ENCODE measurements at regions not wholly inside any gene's neighbourhood (a gene's known extent, or its start where the extent isn't known, plus 50 kb on each side); places are given as distances from the start of the nearest gene placed in this dataset.

DNA sequence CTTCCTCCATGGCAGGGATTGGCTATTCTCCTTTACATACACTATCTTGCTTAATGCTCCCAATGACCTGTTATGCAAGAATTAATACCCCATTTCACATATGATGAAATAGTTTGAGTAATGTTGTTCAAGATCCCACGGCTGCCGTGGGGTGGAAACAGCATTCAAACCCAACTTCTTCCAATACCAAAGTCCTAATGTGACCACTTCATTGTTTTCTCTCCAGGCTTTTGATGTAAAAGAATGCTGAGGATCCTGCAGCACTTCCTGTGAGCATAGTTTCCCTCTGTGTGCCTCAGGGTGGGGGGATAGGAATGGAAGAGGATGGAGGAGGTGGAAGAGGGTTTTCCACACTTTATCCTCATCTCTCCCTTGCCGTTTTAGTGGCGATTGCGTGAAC is 199.4 kb downstream of the IRS1 start (continued):
- peak; percentile 86 for TF ChIP-seq RARA (CRISPR knock-in tag; IDR thresholded peaks at IDR 0.05)
- TF ChIP-seq CEBPG (CRISPR knock-in tag; IDR thresholded peaks at IDR 0.05): peak; percentile 86
- no peak for TF ChIP-seq MTF1 (CRISPR knock-in tag; IDR thresholded peaks at IDR 0.05)
- TF ChIP-seq HOXA9 (CRISPR knock-in tag; IDR thresholded peaks at IDR 0.05; ENCODE audit: borderline replicate concordance): no peak
- TF ChIP-seq FOXK1 (CRISPR knock-in tag; IDR thresholded peaks at IDR 0.05; ENCODE audit: borderline replicate concordance, low read depth): peak; percentile 21; the same call in 1 of the 2 replicates
- TF ChIP-seq FOXO1 (CRISPR knock-in tag; IDR thresholded peaks at IDR 0.05): peak; percentile 41; the same call in 1 of the 2 replicates
- peak; percentile 78 for TF ChIP-seq SOX13 (IDR thresholded peaks at IDR 0.05)
- peak in 1 of 2 experiments; percentile 85; a peak in 2 of 4 replicates for TF ChIP-seq SOX13 (CRISPR knock-in tag; conservative IDR thresholded peaks at IDR 0.05 in 1 of 2, IDR thresholded peaks at IDR 0.05 in 1 of 2)
- TF ChIP-seq FOSL2 (CRISPR knock-in tag; IDR thresholded peaks at IDR 0.05): peak; percentile 68
- TF ChIP-seq ONECUT2 (CRISPR knock-in tag; IDR thresholded peaks at IDR 0.05): no peak
- no peak for TF ChIP-seq FOXK2 (IDR thresholded peaks at IDR 0.05)
- TF ChIP-seq, protein P1, sequence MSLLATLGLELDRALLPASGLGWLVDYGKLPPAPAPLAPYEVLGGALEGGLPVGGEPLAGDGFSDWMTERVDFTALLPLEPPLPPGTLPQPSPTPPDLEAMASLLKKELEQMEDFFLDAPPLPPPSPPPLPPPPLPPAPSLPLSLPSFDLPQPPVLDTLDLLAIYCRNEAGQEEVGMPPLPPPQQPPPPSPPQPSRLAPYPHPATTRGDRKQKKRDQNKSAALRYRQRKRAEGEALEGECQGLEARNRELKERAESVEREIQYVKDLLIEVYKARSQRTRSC (CRISPR knock-in tag; IDR thresholded peaks at IDR 0.05; ENCODE audit: low read depth): no peak
- 0 out of 2 replicates have a peak, but pooled peaks have one; percentile 16 for TF ChIP-seq NFKBIZ (CRISPR knock-in tag; IDR thresholded peaks at IDR 0.05)
- no peak for TF ChIP-seq ZBTB8A (CRISPR knock-in tag; IDR thresholded peaks at IDR 0.05; ENCODE audit: borderline replicate concordance, low read depth)
- TF ChIP-seq ETV5 (CRISPR knock-in tag; IDR thresholded peaks at IDR 0.05; ENCODE audit: borderline replicate concordance): peak; percentile 85; the same call in 1 of the 2 replicates
- TF ChIP-seq, protein P2, sequence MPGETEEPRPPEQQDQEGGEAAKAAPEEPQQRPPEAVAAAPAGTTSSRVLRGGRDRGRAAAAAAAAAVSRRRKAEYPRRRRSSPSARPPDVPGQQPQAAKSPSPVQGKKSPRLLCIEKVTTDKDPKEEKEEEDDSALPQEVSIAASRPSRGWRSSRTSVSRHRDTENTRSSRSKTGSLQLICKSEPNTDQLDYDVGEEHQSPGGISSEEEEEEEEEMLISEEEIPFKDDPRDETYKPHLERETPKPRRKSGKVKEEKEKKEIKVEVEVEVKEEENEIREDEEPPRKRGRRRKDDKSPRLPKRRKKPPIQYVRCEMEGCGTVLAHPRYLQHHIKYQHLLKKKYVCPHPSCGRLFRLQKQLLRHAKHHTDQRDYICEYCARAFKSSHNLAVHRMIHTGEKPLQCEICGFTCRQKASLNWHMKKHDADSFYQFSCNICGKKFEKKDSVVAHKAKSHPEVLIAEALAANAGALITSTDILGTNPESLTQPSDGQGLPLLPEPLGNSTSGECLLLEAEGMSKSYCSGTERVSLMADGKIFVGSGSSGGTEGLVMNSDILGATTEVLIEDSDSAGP (CRISPR knock-in tag; IDR thresholded peaks at IDR 0.05; ENCODE audit: borderline replicate concordance): no peak
- peak; percentile 69; the same call in 1 of the 2 replicates for TF ChIP-seq TCF7 (IDR thresholded peaks at IDR 0.05; ENCODE audit: low read depth)
- TF ChIP-seq, protein P3, sequence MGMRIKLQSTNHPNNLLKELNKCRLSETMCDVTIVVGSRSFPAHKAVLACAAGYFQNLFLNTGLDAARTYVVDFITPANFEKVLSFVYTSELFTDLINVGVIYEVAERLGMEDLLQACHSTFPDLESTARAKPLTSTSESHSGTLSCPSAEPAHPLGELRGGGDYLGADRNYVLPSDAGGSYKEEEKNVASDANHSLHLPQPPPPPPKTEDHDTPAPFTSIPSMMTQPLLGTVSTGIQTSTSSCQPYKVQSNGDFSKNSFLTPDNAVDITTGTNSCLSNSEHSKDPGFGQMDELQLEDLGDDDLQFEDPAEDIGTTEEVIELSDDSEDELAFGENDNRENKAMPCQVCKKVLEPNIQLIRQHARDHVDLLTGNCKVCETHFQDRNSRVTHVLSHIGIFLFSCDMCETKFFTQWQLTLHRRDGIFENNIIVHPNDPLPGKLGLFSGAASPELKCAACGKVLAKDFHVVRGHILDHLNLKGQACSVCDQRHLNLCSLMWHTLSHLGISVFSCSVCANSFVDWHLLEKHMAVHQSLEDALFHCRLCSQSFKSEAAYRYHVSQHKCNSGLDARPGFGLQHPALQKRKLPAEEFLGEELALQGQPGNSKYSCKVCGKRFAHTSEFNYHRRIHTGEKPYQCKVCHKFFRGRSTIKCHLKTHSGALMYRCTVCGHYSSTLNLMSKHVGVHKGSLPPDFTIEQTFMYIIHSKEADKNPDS (CRISPR knock-in tag; IDR thresholded peaks at IDR 0.05): peak; percentile 100
- TF ChIP-seq ZNF207 (IDR thresholded peaks at IDR 0.05; ENCODE audit: borderline replicate concordance): no peak
- TF ChIP-seq TEAD3 (CRISPR knock-in tag; optimal IDR thresholded peaks at IDR 0.05; ENCODE audit: borderline replicate concordance): peak; percentile 87
- no peak for TF ChIP-seq ZSCAN25 (CRISPR knock-in tag; IDR thresholded peaks at IDR 0.05)
- TF ChIP-seq GABPA (IDR thresholded peaks at IDR 0.05; ENCODE audit: low read depth, low read length): no peak
- peak; percentile 68 for TF ChIP-seq GABPA (CRISPR knock-in tag; IDR thresholded peaks at IDR 0.05; ENCODE audit: low read depth)
- TF ChIP-seq, protein P4, sequence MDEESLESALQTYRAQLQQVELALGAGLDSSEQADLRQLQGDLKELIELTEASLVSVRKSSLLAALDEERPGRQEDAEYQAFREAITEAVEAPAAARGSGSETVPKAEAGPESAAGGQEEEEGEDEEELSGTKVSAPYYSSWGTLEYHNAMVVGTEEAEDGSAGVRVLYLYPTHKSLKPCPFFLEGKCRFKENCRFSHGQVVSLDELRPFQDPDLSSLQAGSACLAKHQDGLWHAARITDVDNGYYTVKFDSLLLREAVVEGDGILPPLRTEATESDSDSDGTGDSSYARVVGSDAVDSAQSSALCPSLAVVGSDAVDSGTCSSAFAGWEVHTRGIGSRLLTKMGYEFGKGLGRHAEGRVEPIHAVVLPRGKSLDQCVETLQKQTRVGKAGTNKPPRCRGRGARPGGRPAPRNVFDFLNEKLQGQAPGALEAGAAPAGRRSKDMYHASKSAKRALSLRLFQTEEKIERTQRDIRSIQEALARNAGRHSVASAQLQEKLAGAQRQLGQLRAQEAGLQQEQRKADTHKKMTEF (CRISPR knock-in tag; IDR thresholded peaks at IDR 0.05): peak; percentile 74
- TF ChIP-seq, protein P5, sequence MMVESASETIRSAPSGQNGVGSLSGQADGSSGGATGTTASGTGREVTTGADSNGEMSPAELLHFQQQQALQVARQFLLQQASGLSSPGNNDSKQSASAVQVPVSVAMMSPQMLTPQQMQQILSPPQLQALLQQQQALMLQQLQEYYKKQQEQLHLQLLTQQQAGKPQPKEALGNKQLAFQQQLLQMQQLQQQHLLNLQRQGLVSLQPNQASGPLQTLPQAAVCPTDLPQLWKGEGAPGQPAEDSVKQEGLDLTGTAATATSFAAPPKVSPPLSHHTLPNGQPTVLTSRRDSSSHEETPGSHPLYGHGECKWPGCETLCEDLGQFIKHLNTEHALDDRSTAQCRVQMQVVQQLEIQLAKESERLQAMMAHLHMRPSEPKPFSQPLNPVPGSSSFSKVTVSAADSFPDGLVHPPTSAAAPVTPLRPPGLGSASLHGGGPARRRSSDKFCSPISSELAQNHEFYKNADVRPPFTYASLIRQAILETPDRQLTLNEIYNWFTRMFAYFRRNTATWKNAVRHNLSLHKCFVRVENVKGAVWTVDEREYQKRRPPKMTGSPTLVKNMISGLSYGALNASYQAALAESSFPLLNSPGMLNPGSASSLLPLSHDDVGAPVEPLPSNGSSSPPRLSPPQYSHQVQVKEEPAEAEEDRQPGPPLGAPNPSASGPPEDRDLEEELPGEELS (CRISPR knock-in tag; IDR thresholded peaks at IDR 0.05): peak; percentile 35; the same call in 1 of the 2 replicates
- TF ChIP-seq TRIM24 (CRISPR knock-in tag; IDR thresholded peaks at IDR 0.05): peak; percentile 88
